ENCODE measurements at regions not wholly inside any gene's neighbourhood (a gene's known extent, or its start where the extent isn't known, plus 50 kb on each side); places are given as distances from the start of the nearest gene placed in this dataset.
A peak's percentile ranks its signal among the peaks of the same experiment; 100 is the strongest.
"Not testable (repeated sequence)": the region's sequence is repeated elsewhere in the genome, so short reads cannot be mapped to it uniquely, and the experiment has no call there.

DNA sequence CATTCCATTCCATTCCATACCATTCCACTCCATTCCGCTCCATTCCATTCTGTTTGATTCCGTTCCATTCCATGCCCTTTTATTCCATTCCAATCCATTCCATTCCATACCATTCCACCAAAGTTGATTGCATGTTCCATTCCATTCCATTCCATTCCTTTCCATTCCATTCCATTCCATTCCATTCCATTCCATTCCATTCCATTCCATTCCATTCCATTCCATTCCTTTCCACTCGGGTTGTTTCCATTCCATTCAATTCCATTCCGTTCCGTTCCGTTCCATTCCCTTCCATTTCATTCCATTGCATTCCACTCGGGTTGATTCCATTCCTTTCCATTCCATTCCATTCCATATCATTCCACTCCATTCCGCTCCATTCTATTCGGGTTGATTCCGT lies 152.7 kb downstream of the CWH43 start:
- intact Hi-C loops (cut with DNase I; ENCODE audit: low total_unique reads); DNase-seq; H3K4me1 ChIP-seq; H3K27ac ChIP-seq; H3K4me3 ChIP-seq; H3K27me3 ChIP-seq; H3K9me3 ChIP-seq; H3K36me3 ChIP-seq: not testable (repeated sequence)
- WGBS, 5 donors: 39 to 94% (median 88%) methylated on average over 3 to 5 of the region's 10 CpGs; no CpG with 5 or more reads in 1 of the 5 donors

GRCh38 chr4:49139513-49139912 lies 153.4 kb downstream of the CWH43 start:
- H3K4me3 ChIP-seq; H3K4me1 ChIP-seq; H3K9me3 ChIP-seq; intact Hi-C loops (cut with DNase I; ENCODE audit: low total_unique reads); H3K36me3 ChIP-seq; H3K27ac ChIP-seq; DNase-seq; H3K27me3 ChIP-seq: not testable (repeated sequence)
- WGBS, 5 donors: 70 to 85% (median 75%) methylated on average over 7 to 8 of the region's 8 CpGs

GRCh38 chr4:49140351-49140750 lies 154.3 kb downstream of the CWH43 start:
- H3K36me3 ChIP-seq; H3K4me3 ChIP-seq; H3K27ac ChIP-seq; intact Hi-C loops (cut with DNase I; ENCODE audit: low total_unique reads); H3K4me1 ChIP-seq; H3K27me3 ChIP-seq: not testable (repeated sequence)
- 15 to 50% (median 40%) methylated on average over 4 to 8 of the region's 8 CpGs for WGBS, 5 donors
- H3K9me3 ChIP-seq: peaks cover 0 to 13% (median 6%) of the 10 kb centered on the region in 4 donors
- peak in 1 of 2 donors; percentile 79 for DNase-seq

DNA sequence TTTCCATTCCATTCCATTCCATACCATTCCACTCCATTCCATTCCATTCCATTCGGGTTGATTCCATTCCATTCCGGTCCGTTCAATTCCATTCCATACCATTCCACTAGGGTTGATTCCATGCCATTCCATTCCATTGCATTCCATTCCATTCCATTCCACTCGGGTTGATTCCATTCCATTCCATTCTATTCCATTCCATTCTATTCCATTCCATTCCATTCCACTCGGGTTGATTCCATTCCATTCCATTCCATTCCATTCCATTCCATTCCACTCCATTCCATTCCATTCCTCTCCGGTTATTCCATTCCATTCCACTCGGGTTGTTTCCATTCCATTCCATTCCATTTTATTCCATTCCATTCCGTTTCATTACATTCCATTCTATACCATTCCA lies 155.9 kb downstream of the CWH43 start:
- H3K36me3 ChIP-seq; H3K4me3 ChIP-seq; DNase-seq; H3K27ac ChIP-seq; H3K27me3 ChIP-seq; intact Hi-C loops (cut with DNase I; ENCODE audit: low total_unique reads); H3K4me1 ChIP-seq: not testable (repeated sequence)
- H3K9me3 ChIP-seq: peaks cover 0 to 29% (median 15%) of the 10 kb centered on the region in 4 donors
- WGBS, 5 donors: 57 to 77% (median 63%) methylated on average over 2 to 6 of the region's 8 CpGs

- H3K4me3 ChIP-seq; H3K4me1 ChIP-seq; DNase-seq; H3K36me3 ChIP-seq; intact Hi-C loops (cut with DNase I; ENCODE audit: low total_unique reads); H3K27ac ChIP-seq; H3K27me3 ChIP-seq: not testable (repeated sequence)
- 59 to 74% (median 67%) methylated on average over 7 of the region's 7 CpGs for WGBS, 5 donors
- peaks cover 0 to 79% (median 44%) of the 10 kb centered on the region in 4 donors for H3K9me3 ChIP-seq
These were observed 161.1 kb downstream of the CWH43 start for GRCh38 chr4:49147143-49147542.

- H3K36me3 ChIP-seq; H3K27ac ChIP-seq; H3K4me1 ChIP-seq; H3K4me3 ChIP-seq; H3K27me3 ChIP-seq; intact Hi-C loops (cut with DNase I; ENCODE audit: low total_unique reads): not testable (repeated sequence)
- WGBS, 5 donors: 46 to 60% (median 47%) methylated on average over 6 of the region's 6 CpGs
- peak in 1 of 2 donors; percentile 38 for DNase-seq
- H3K9me3 ChIP-seq: peaks cover 0 to 82% (median 46%) of the 10 kb centered on the region in 4 donors
These were observed 161.5 kb downstream of the CWH43 start for GRCh38 chr4:49147596-49147995.

DNA sequence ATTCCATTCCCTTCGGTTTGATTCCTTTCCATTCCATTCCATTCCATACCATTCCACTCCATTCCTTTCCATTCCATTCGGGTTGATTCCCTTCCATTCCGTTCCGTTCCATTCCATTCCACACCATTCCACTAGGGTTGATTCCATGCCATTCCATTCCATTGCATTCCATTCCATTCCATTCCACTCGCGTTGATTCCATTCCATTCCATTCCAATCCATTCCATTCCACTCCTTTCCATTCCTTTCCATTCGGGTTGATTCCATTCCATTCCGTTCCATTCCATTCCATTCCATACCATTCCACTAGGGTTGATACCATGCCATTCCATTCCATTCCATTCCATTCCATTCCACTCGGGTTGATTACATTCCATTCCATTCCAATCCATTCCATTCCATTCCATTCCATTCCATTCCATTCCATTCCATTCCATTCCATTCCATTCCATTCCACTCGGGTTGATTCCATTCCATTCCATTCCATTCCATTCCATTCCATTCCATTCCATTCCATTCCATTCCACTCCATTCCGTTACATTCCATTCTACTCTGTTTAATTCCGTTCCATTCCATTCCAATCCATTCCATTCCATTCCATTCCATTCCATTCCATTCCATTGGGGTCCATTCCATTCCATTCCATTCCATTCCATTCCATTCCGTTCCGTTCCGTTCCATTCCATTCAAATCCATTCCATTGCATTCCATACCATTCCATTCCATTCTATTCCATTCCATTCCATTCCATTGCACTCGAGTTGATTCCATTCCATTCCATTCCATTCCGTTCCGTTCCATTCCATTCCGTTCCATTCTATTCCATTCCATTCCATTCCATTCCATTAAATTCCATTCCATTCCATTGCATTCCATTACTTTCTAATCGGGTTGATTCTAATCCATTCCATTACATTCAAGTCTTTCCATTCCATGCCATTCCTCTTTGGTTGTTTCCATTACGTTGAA lies 163.2 kb downstream of the CWH43 start:
- DNase-seq: peak in 1 of 2 donors; percentile 85
- H3K27ac ChIP-seq; H3K36me3 ChIP-seq; intact Hi-C loops (cut with DNase I; ENCODE audit: low total_unique reads); H3K4me3 ChIP-seq; H3K4me1 ChIP-seq; H3K27me3 ChIP-seq: not testable (repeated sequence)
- 55 to 70% (median 66%) methylated on average over 21 of the region's 21 CpGs for WGBS, 5 donors
- H3K9me3 ChIP-seq: peaks cover 0 to 90% (median 50%) of the 10 kb centered on the region in 4 donors

DNA sequence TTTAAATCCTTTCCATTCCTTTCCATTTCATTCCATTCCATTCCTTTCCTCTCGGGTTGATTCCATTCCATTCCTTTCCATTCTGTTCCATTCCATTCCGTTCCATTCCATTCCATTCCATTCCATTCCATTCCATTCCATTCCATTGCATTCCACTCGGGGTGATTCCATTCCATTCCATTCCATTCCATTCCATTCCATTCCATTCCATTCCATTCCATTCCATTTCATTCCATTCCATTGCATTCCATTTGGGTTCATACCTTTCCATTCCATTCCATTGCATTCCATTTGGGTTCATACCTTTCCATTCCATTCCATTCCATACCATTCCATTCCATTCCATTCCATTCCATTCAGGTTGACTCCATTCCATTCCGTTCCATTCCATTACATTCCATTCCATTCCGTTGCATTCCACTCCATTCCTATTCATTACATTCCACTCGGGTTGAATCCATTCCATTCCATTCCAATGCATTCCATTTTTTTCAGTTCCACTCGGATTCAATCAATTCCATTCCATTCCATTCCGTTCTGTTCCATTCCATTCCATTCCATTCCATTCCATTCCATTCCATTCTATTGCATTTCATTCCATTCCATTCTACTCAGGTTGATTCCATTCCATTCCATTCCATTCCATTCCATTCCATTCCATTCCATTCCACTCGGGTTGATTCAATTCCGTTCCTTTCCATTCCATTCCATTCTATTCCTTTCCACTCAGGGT lies 164.4 kb downstream of the CWH43 start:
- H3K4me1 ChIP-seq; H3K4me3 ChIP-seq; H3K27ac ChIP-seq; DNase-seq; intact Hi-C loops (cut with DNase I; ENCODE audit: low total_unique reads); H3K36me3 ChIP-seq; H3K27me3 ChIP-seq: not testable (repeated sequence)
- 40 to 56% (median 49%) methylated on average over 10 of the region's 10 CpGs for WGBS, 5 donors
- H3K9me3 ChIP-seq: peaks cover 0 to 98% (median 56%) of the 10 kb centered on the region in 4 donors

GRCh38 chr4:49153011-49153410 lies 166.9 kb downstream of the CWH43 start:
- DNase-seq; H3K36me3 ChIP-seq; intact Hi-C loops (cut with DNase I; ENCODE audit: low total_unique reads); H3K27me3 ChIP-seq; H3K4me3 ChIP-seq; H3K4me1 ChIP-seq; H3K27ac ChIP-seq: not testable (repeated sequence)
- H3K9me3 ChIP-seq: peaks cover 0 to 96% (median 52%) of the 10 kb centered on the region in 4 donors
- WGBS, 5 donors: 59 to 85% (median 77%) methylated on average over 11 of the region's 11 CpGs

DNA sequence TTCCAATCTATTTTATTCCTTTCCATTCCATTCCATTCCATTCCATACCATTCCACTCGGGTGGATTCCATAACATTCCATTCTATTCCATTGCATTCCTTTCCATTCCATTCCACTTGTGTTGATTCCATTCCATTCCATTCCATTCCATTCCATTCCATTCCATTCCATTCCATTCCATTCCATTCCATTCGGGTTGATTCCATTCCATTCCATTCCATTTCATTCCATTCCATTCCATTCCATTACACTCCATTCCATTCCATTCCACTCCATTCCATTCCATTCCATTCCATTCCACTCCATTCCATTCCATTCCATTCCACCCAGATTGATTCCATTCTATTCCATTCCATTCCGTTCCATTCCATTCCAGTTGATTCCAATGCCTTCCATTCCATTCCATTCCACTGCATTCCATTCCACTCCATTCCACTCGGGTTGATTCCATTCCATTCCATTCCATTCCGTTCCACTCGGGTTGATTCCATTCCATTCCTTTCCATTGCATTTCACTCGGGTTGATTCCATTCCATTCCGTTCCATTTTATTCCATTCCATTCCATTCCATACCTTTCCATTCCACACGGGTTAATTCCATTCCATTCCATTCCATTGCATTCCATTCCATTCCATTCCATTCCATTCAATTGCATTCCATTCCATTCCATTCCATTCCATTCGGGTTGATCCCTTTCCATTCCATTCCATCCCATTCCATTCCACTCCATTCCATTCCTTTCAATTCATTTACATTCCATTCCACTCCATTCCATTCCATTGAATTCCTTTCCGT lies 168.4 kb downstream of the CWH43 start:
- H3K27me3 ChIP-seq; H3K4me1 ChIP-seq; intact Hi-C loops (cut with DNase I; ENCODE audit: low total_unique reads); H3K4me3 ChIP-seq; H3K27ac ChIP-seq; H3K36me3 ChIP-seq: not testable (repeated sequence)
- DNase-seq: peak in 1 of 2 donors; percentile 61
- H3K9me3 ChIP-seq: peaks cover 0 to 86% (median 49%) of the 10 kb centered on the region in 4 donors
- 57 to 64% (median 60%) methylated on average over 11 of the region's 11 CpGs for whole genome bisulfite sequencing, 5 donors

DNA sequence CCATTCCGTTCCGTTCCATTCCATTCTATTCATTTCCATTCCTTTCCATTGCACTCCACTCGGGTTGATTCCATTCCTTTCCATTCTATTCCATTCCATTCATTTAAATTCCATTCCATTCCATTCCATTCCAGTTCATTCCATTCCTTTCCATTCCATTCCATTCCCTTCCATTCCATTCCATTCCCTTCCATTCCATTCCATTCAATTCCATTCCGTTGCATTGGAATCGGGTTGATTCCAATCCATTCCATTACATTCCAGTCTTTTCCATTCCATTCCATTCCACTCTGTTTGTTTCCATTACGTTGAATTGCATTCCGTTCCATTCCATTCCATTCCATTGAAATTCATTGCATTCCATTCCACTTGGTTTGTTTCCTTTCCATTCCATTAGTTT lies 169.2 kb downstream of the CWH43 start:
- H3K9me3 ChIP-seq: peaks cover 0 to 78% (median 44%) of the 10 kb centered on the region in 4 donors
- H3K4me1 ChIP-seq; H3K4me3 ChIP-seq; intact Hi-C loops (cut with DNase I; ENCODE audit: low total_unique reads); DNase-seq; H3K27me3 ChIP-seq; H3K27ac ChIP-seq; H3K36me3 ChIP-seq: not testable (repeated sequence)
- 68 to 76% (median 70%) methylated on average over 7 of the region's 7 CpGs for WGBS, 5 donors
